ENCODE measurements at regions not wholly inside any gene's neighbourhood (a gene's known extent, or its start where the extent isn't known, plus 50 kb on each side); places are given as distances from the start of the nearest gene placed in this dataset.

DNA sequence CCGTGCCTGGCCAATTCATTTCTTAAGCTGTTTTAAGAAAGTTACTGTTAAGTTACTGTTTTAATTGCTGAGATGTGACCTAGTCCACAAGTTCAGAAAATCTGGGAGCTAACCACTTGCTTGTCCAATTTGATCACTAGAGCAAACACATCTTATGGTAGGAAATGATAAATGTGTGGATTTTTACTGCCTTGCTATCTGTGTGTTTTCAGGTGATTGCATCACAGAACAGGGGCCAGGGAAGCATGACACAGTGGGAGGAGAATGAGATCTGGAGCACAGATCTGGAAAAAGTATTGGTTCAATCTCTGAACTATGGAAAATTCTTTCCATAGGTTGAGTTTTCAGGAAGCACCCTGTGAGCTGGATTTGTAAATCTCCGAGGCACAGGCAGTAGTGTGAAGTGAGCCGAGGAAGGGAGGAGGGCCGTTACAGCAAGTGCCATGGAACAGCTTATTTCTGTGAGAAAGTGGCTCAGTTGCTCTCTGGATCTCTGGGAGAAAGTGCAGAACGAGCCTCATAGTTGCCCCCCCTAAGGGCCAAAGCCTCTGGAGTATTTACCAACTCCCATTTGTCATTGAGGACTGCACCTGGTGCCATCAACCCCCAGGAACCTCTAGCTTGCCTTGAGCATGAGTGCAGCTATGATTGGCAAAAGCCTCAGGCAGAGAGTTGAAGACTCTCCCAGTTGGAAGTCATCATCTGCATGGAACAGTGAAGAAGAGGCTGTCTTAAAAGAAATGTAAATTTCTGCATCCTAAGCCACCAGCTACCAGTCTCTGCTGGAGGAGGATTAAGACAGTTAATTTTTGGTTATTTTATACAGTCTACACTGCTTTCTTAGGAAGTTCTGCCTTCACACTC lies 161.8 kb upstream of the CLINT1 start:
- TF ChIP-seq, protein P1, sequence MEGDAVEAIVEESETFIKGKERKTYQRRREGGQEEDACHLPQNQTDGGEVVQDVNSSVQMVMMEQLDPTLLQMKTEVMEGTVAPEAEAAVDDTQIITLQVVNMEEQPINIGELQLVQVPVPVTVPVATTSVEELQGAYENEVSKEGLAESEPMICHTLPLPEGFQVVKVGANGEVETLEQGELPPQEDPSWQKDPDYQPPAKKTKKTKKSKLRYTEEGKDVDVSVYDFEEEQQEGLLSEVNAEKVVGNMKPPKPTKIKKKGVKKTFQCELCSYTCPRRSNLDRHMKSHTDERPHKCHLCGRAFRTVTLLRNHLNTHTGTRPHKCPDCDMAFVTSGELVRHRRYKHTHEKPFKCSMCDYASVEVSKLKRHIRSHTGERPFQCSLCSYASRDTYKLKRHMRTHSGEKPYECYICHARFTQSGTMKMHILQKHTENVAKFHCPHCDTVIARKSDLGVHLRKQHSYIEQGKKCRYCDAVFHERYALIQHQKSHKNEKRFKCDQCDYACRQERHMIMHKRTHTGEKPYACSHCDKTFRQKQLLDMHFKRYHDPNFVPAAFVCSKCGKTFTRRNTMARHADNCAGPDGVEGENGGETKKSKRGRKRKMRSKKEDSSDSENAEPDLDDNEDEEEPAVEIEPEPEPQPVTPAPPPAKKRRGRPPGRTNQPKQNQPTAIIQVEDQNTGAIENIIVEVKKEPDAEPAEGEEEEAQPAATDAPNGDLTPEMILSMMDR (IDR thresholded peaks at IDR 0.05; ENCODE audit: insufficient read depth, low read length, poor library complexity, severe bottlenecking): no peak
- no peak for TF ChIP-seq EZH2phosphoT487 (conservative IDR thresholded peaks at IDR 0.05; ENCODE audit: low read length)

All from SU-DHL-6 (cell line).